ENCODE measurements at regions not wholly inside any gene's neighbourhood (a gene's known extent, or its start where the extent isn't known, plus 50 kb on each side); places are given as distances from the start of the nearest gene placed in this dataset.

DNA sequence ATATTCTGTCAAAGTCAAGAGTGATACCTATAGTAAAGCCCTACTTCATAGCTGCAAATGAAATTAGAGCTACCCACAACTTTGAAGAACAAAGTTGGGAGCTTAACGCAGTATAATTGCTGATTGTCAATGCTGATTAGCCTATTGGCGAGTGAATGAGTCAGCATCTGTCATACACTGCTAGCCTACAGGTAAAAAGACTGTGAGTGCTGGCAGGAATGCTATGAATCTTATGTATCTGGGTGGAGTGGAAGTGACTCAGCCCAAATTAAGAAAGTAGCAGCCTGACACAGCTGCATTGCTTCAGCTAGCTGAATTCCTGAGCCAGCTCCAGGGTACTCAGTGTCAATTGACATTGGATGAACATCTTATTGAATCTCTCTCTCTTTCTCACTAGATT is 179.4 kb upstream of the DCC start:
- TF ChIP-seq POLR2AphosphoS5 (IDR thresholded peaks at IDR 0.05; ENCODE audit: borderline replicate concordance, low read depth, low read length) (no peak), EZH2 (IDR thresholded peaks at IDR 0.05) (no peak)
